ENCODE measurements at regions not wholly inside any gene's neighbourhood (a gene's known extent, or its start where the extent isn't known, plus 50 kb on each side); places are given as distances from the start of the nearest gene placed in this dataset.

GRCh38 chr11:10386361-10386760 is 68.7 kb upstream of the AMPD3 start:
- no peak for DNase-seq
- H3K27ac ChIP-seq (ENCODE audit: low read depth, low read length) = no peak overlapping the region
- POLR2A ChIA-PET = no interaction called here
- no peak overlapping the region for H3K27ac Mint-ChIP-seq
- H3K4me1 Mint-ChIP-seq = peaks cover 0 to 2% (median 0%) of the 10 kb centered on the region in 7 donors
- H3K9me3 ChIP-seq (ENCODE audit: control insufficient read depth in 2 of 3, low read length in 3 of 3) = no peaks in the 10 kb centered on the region
- no peaks in the 10 kb centered on the region for H3K27me3 ChIP-seq (ENCODE audit: control insufficient read depth in 2 of 2, insufficient read depth in 2 of 2, low read length in 2 of 2)
- peaks cover 0 to 6% (median 0%) of the 10 kb centered on the region in 11 donors for H3K9me3 Mint-ChIP-seq
- peaks cover 10 to 53% (median 44%) of the 10 kb centered on the region in 5 donors for H3K27me3 Mint-ChIP-seq
- no peak overlapping the region for H3K4me3 ChIP-seq (ENCODE audit: low read length)
- H3K4me3 Mint-ChIP-seq = no peak overlapping the region
- H3K4me1 ChIP-seq (ENCODE audit: control insufficient read depth in 2 of 2, insufficient read depth in 2 of 2, low read length in 2 of 2) = no peaks in the 10 kb centered on the region
- no peak for ATAC-seq
- H3K36me3 ChIP-seq (ENCODE audit: control insufficient read depth in 2 of 3, insufficient read depth in 3 of 3, low read length in 3 of 3) = no peaks in the 10 kb centered on the region
- CTCF ChIA-PET = no interaction called here
- peaks cover 0 to 6% (median 0%) of the 10 kb centered on the region in 5 donors for H3K36me3 Mint-ChIP-seq
- intact Hi-C loops (cut with micrococcal nuclease) = no loop called here

- Mint-ChIP-seq H3K9me3 (peaks cover 0 to 6% (median 0%) of the 10 kb centered on the region in 11 donors), H3K27me3 (peaks cover 10 to 50% (median 40%) of the 10 kb centered on the region in 5 donors), H3K27ac (no peak overlapping the region), H3K4me1 (no peaks in the 10 kb centered on the region), H3K36me3 (peaks cover 0 to 6% (median 0%) of the 10 kb centered on the region in 5 donors), H3K4me3 (no peak overlapping the region)
- Histone ChIP-seq H3K27me3 (ENCODE audit: control insufficient read depth in 2 of 2, insufficient read depth in 2 of 2, low read length in 2 of 2) (no peaks in the 10 kb centered on the region), H3K4me3 (ENCODE audit: low read length) (no peak overlapping the region), H3K27ac (ENCODE audit: low read depth, low read length) (no peak overlapping the region), H3K36me3 (ENCODE audit: control insufficient read depth in 2 of 3, insufficient read depth in 3 of 3, low read length in 3 of 3) (no peaks in the 10 kb centered on the region), H3K9me3 (ENCODE audit: control insufficient read depth in 2 of 3, low read length in 3 of 3) (no peaks in the 10 kb centered on the region), H3K4me1 (ENCODE audit: control insufficient read depth in 2 of 2, insufficient read depth in 2 of 2, low read length in 2 of 2) (no peaks in the 10 kb centered on the region)
- no peak for ATAC-seq
- POLR2A ChIA-PET = no interaction called here
- intact Hi-C loops (cut with micrococcal nuclease) = no loop called here
- CTCF ChIA-PET = no interaction called here
- no peak for DNase-seq
Observed at GRCh38 chr11:10386861-10387205, 68.2 kb upstream of the AMPD3 start.

- DNase-seq (no peak), ATAC-seq (no peak)
- no peaks in the 10 kb centered on the region for H3K4me1 Mint-ChIP-seq
- H3K36me3 Mint-ChIP-seq = peaks cover 0 to 6% (median 0%) of the 10 kb centered on the region in 5 donors
- intact Hi-C loops (cut with micrococcal nuclease) = no loop called here
- H3K4me1 ChIP-seq (ENCODE audit: control insufficient read depth in 2 of 2, insufficient read depth in 2 of 2, low read length in 2 of 2) = no peaks in the 10 kb centered on the region
- no peak overlapping the region for H3K27ac Mint-ChIP-seq
- peaks cover 0 to 6% (median 0%) of the 10 kb centered on the region in 11 donors for H3K9me3 Mint-ChIP-seq
- H3K27ac ChIP-seq (ENCODE audit: low read depth, low read length) = no peak overlapping the region
- ChIA-PET POLR2A (no interaction called here), CTCF (no interaction called here)
- no peak overlapping the region for H3K4me3 Mint-ChIP-seq
- no peaks in the 10 kb centered on the region for H3K9me3 ChIP-seq (ENCODE audit: control insufficient read depth in 2 of 3, low read length in 3 of 3)
- no peaks in the 10 kb centered on the region for H3K27me3 ChIP-seq (ENCODE audit: control insufficient read depth in 2 of 2, insufficient read depth in 2 of 2, low read length in 2 of 2)
- H3K4me3 ChIP-seq (ENCODE audit: low read length) = no peak overlapping the region
- H3K36me3 ChIP-seq (ENCODE audit: control insufficient read depth in 2 of 3, insufficient read depth in 3 of 3, low read length in 3 of 3) = no peaks in the 10 kb centered on the region
- peaks cover 14 to 46% (median 38%) of the 10 kb centered on the region in 5 donors for H3K27me3 Mint-ChIP-seq
Observed at GRCh38 chr11:10387206-10388083, 67.6 kb upstream of the AMPD3 start.

GRCh38 chr11:10388101-10388500 is 67.0 kb upstream of the AMPD3 start:
- Histone ChIP-seq H3K36me3 (ENCODE audit: control insufficient read depth in 2 of 3, insufficient read depth in 3 of 3, low read length in 3 of 3) (no peaks in the 10 kb centered on the region), H3K27ac (ENCODE audit: low read depth, low read length) (no peak overlapping the region), H3K4me1 (ENCODE audit: control insufficient read depth in 2 of 2, insufficient read depth in 2 of 2, low read length in 2 of 2) (no peaks in the 10 kb centered on the region), H3K27me3 (ENCODE audit: control insufficient read depth in 2 of 2, insufficient read depth in 2 of 2, low read length in 2 of 2) (no peaks in the 10 kb centered on the region), H3K9me3 (ENCODE audit: control insufficient read depth in 2 of 3, low read length in 3 of 3) (no peaks in the 10 kb centered on the region), H3K4me3 (ENCODE audit: low read length) (no peak overlapping the region)
- H3K4me1 Mint-ChIP-seq = no peaks in the 10 kb centered on the region
- ChIA-PET CTCF (no interaction called here), POLR2A (no interaction called here)
- ATAC-seq = no peak
- intact Hi-C loops (cut with micrococcal nuclease) = no loop called here
- H3K4me3 Mint-ChIP-seq = no peak overlapping the region
- H3K27ac Mint-ChIP-seq = no peak overlapping the region
- H3K36me3 Mint-ChIP-seq = peaks cover 0 to 6% (median 0%) of the 10 kb centered on the region in 5 donors
- no peak for DNase-seq
- peaks cover 20 to 46% (median 34%) of the 10 kb centered on the region in 5 donors for H3K27me3 Mint-ChIP-seq
- peaks cover 0 to 6% (median 0%) of the 10 kb centered on the region in 11 donors for H3K9me3 Mint-ChIP-seq

- DNase-seq (no peak), ATAC-seq (no peak)
- Histone ChIP-seq H3K9me3 (ENCODE audit: control insufficient read depth in 2 of 3, low read length in 3 of 3) (no peaks in the 10 kb centered on the region), H3K27me3 (ENCODE audit: control insufficient read depth in 2 of 2, insufficient read depth in 2 of 2, low read length in 2 of 2) (no peaks in the 10 kb centered on the region), H3K36me3 (ENCODE audit: control insufficient read depth in 2 of 3, insufficient read depth in 3 of 3, low read length in 3 of 3) (no peaks in the 10 kb centered on the region), H3K4me1 (ENCODE audit: control insufficient read depth in 2 of 2, insufficient read depth in 2 of 2, low read length in 2 of 2) (no peaks in the 10 kb centered on the region), H3K27ac (ENCODE audit: low read depth, low read length) (no peak overlapping the region), H3K4me3 (ENCODE audit: low read length) (no peak overlapping the region)
- no peaks in the 10 kb centered on the region for H3K4me1 Mint-ChIP-seq
- intact Hi-C loops (cut with micrococcal nuclease) = no loop called here
- H3K36me3 Mint-ChIP-seq = peaks cover 0 to 6% (median 0%) of the 10 kb centered on the region in 5 donors
- no peak overlapping the region for H3K4me3 Mint-ChIP-seq
- ChIA-PET CTCF (no interaction called here), POLR2A (no interaction called here)
- H3K27ac Mint-ChIP-seq = no peak overlapping the region
- H3K9me3 Mint-ChIP-seq = peaks cover 0 to 6% (median 0%) of the 10 kb centered on the region in 11 donors
- peaks cover 20 to 46% (median 34%) of the 10 kb centered on the region in 5 donors for H3K27me3 Mint-ChIP-seq
Observed at GRCh38 chr11:10388574-10388973, 66.5 kb upstream of the AMPD3 start.

- Histone ChIP-seq H3K4me1 (ENCODE audit: control insufficient read depth in 2 of 2, insufficient read depth in 2 of 2, low read length in 2 of 2) (no peaks in the 10 kb centered on the region), H3K36me3 (ENCODE audit: control insufficient read depth in 2 of 3, insufficient read depth in 3 of 3, low read length in 3 of 3) (no peaks in the 10 kb centered on the region), H3K4me3 (ENCODE audit: low read length) (no peak overlapping the region), H3K27me3 (ENCODE audit: control insufficient read depth in 2 of 2, insufficient read depth in 2 of 2, low read length in 2 of 2) (no peaks in the 10 kb centered on the region), H3K9me3 (ENCODE audit: control insufficient read depth in 2 of 3, low read length in 3 of 3) (no peaks in the 10 kb centered on the region), H3K27ac (ENCODE audit: low read depth, low read length) (no peak overlapping the region)
- DNase-seq = no peak
- Mint-ChIP-seq H3K9me3 (peaks cover 0 to 6% (median 0%) of the 10 kb centered on the region in 11 donors), H3K27ac (no peak overlapping the region), H3K4me3 (no peak overlapping the region), H3K36me3 (peaks cover 0 to 6% (median 0%) of the 10 kb centered on the region in 5 donors), H3K27me3 (peaks cover 23 to 46% (median 30%) of the 10 kb centered on the region in 5 donors), H3K4me1 (peaks cover 0 to 2% (median 0%) of the 10 kb centered on the region in 7 donors)
- intact Hi-C loops (cut with micrococcal nuclease) = no loop called here
- ChIA-PET POLR2A (interaction anchor here (0.7 kb wide), 1 partner anchor 55 kb away, joined by 3 read pairs; no protein-coding TSS in a partner anchor), CTCF (no interaction called here)
- no peak for ATAC-seq
Observed at GRCh38 chr11:10390375-10390774, 64.7 kb upstream of the AMPD3 start.
